ENCODE measurements at regions not wholly inside any gene's neighbourhood (a gene's known extent, or its start where the extent isn't known, plus 50 kb on each side); places are given as distances from the start of the nearest gene placed in this dataset.

DNA sequence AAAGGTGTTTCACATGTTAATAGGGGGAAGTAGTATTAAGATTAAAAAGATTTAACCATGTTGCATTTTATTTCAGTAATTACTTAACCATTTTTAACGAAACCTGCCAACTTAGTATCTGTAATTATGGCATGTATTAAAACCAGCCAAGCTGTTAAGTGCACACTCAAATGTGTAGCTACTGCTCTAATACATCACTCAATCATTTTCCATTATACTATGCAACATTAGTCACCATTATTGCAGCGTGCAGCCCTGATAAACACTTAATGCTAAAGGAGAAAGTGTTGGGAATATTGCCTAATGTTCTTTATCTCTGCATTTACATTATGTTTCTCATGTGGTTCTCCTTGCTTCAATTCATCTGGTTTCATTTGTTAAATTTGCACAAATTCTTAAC lies 745.9 kb upstream of the FAM98A start:
- Histone ChIP-seq H3K36me3 (no peaks in the 10 kb centered on the region), H3K27me3 (no peaks in the 10 kb centered on the region), H3K4me3 (ENCODE audit: low read depth, low read length) (no peak overlapping the region), H3K9me3 (no peaks in the 10 kb centered on the region; the same call in 1 of the 2 replicates), H3K4me1 (no peaks in the 10 kb centered on the region)
- TF ChIP-seq, protein P1, sequence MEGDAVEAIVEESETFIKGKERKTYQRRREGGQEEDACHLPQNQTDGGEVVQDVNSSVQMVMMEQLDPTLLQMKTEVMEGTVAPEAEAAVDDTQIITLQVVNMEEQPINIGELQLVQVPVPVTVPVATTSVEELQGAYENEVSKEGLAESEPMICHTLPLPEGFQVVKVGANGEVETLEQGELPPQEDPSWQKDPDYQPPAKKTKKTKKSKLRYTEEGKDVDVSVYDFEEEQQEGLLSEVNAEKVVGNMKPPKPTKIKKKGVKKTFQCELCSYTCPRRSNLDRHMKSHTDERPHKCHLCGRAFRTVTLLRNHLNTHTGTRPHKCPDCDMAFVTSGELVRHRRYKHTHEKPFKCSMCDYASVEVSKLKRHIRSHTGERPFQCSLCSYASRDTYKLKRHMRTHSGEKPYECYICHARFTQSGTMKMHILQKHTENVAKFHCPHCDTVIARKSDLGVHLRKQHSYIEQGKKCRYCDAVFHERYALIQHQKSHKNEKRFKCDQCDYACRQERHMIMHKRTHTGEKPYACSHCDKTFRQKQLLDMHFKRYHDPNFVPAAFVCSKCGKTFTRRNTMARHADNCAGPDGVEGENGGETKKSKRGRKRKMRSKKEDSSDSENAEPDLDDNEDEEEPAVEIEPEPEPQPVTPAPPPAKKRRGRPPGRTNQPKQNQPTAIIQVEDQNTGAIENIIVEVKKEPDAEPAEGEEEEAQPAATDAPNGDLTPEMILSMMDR (IDR thresholded peaks at IDR 0.05; ENCODE audit: low read depth, low read length): no peak
- no peak for DNase-seq

DNA sequence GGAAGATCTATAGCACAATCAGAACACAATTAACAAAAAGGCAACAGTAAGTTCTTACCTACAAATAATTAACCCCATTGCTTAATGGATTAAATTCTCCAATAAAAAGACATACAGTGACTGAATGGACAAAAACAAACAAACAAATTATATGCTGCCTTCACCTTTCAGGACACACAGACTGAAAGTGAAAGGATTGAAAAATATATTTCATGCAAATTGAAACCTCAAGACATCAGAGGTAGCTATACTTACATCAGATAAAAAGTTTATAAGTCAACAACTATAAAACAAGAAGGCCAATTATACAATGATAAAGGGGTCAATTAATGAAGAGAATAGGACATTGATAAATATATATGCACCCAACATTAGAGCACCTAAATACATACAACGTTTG lies 741.2 kb upstream of the FAM98A start:
- Histone ChIP-seq H3K4me1 (no peaks in the 10 kb centered on the region), H3K4me3 (ENCODE audit: low read depth, low read length) (no peak overlapping the region), H3K36me3 (no peaks in the 10 kb centered on the region), H3K27me3 (no peaks in the 10 kb centered on the region), H3K9me3 (no peaks in the 10 kb centered on the region)
- no peak for DNase-seq
- TF ChIP-seq, protein P1 (IDR thresholded peaks at IDR 0.05; ENCODE audit: low read depth, low read length): no peak

DNA sequence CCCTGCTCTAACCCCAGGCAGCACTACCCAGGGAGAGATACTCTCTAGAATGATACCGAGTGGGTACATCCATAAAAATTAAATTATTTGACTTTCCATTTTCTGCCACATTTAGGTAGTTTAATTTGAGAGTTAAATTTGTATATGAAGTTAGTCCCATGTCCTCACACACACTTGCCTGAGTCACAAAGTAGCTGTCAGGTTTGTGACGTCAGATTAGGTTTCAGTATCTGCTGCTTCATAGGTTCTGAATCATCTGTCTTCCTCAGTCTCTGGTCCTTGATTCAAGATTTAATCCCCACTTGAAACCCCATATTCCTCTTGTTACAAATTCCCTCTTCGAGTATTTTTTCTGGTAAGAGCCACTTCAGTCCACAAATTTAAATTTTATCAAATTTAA lies 738.6 kb upstream of the FAM98A start:
- DNase-seq: no peak
- no peak overlapping the region for H3K4me3 ChIP-seq (ENCODE audit: low read depth, low read length)
- H3K4me1 ChIP-seq: no peaks in the 10 kb centered on the region

DNA sequence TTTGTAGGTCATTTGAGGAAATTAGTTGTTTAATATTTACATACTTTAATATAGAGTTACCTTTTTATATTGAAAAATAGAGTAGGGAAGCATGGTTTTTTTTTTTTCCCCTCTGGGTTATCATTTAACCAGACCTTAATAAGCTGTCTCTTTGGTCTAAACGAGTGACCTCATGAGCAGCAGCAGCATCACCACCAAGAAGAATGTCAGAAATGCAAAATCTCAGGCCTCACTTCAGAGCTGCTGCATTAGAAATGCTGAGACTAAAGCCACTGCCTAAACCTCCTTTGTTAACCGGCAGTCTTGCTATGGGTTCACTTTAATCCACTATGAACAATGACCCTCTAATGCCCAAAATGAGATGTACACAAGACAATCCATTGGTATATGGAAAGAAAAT lies 733.7 kb upstream of the FAM98A start:
- Histone ChIP-seq H3K4me1 (no peaks in the 10 kb centered on the region), H3K9me3 (no peaks in the 10 kb centered on the region), H3K4me3 (ENCODE audit: low read depth, low read length) (no peak overlapping the region), H3K36me3 (no peaks in the 10 kb centered on the region), H3K27me3 (no peaks in the 10 kb centered on the region)
- TF ChIP-seq, protein P1 (IDR thresholded peaks at IDR 0.05; ENCODE audit: low read depth, low read length): no peak
- DNase-seq: no peak

More for the DNA sequence above, 738.6 kb upstream of the FAM98A start:
- Histone ChIP-seq H3K36me3 (no peaks in the 10 kb centered on the region), H3K27me3 (no peaks in the 10 kb centered on the region), H3K9me3 (no peaks in the 10 kb centered on the region)
- TF ChIP-seq, protein P1 (IDR thresholded peaks at IDR 0.05; ENCODE audit: low read depth, low read length): no peak

DNA sequence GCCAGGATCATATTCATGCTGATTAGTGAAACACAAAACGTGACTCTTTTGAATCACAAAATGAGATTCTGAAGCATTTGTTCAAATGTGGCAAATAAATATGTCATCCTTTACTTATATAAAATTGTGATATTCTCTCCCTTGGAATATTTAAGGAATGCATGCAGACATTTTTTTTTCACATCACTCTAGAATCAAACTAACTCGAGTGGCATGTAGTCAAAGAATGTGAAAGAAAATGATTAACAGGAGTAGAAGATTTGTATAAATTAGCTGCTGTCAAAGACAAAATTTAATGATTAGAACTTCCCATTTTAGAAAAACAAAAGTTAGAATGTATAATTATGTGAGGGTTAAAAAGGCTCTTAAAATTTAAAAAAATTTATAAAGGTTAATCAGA lies 721.0 kb upstream of the FAM98A start:
- Histone ChIP-seq H3K9me3 (no peaks in the 10 kb centered on the region), H3K36me3 (no peaks in the 10 kb centered on the region), H3K27me3 (no peaks in the 10 kb centered on the region), H3K4me1 (no peaks in the 10 kb centered on the region), H3K4me3 (ENCODE audit: low read depth, low read length) (no peak overlapping the region)
- TF ChIP-seq, protein P1 (IDR thresholded peaks at IDR 0.05; ENCODE audit: low read depth, low read length): no peak
- DNase-seq: no peak

DNA sequence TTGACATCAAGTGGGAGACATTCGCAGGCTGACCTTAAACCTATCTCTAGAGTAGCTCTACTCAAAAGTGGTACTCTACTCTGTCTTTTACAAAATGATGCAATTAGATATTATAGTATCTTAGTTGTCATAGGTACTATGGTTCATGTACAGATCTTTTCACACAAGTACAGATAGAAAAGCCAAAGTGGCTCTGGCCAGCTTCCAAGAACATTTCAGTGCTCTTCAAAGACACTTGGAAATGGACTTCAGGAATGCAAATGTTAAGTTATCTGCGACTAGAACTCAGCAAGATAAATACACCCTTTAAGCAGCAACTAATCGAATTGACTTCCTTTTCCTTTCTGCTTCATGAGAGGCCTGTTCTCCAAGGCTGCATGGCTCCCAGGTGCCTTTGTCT lies 718.7 kb upstream of the FAM98A start:
- TF ChIP-seq, protein P1 (IDR thresholded peaks at IDR 0.05; ENCODE audit: low read depth, low read length): no peak
- H3K4me3 ChIP-seq (ENCODE audit: low read depth, low read length): no peak overlapping the region
- H3K9me3 ChIP-seq: no peaks in the 10 kb centered on the region
- no peaks in the 10 kb centered on the region for H3K27me3 ChIP-seq
- H3K36me3 ChIP-seq: no peaks in the 10 kb centered on the region
- no peaks in the 10 kb centered on the region for H3K4me1 ChIP-seq
- DNase-seq: no peak
